Activated CD4-positive, alpha-beta T cell treated with anti-CD3 and anti-CD28 coated beads, Interleukin-2, Interleukin-6, amounts not matched to agents 100 ng/mL and 50 ng/mL, durations not matched to agents 16 hours and 8 hours (primary cell): ENCODE measurements at regions not wholly inside any gene's neighbourhood (a gene's known extent, or its start where the extent isn't known, plus 50 kb on each side); places are given as distances from the start of the nearest gene placed in this dataset.
"Not testable (repeated sequence)": the region's sequence is repeated elsewhere in the genome, so short reads cannot be mapped to it uniquely, and the experiment has no call there.

Experiments
- DNase-seq: peaks from one replicate; pipeline ENCODE4 v3.0.0-alpha.2; 2020

DNA sequence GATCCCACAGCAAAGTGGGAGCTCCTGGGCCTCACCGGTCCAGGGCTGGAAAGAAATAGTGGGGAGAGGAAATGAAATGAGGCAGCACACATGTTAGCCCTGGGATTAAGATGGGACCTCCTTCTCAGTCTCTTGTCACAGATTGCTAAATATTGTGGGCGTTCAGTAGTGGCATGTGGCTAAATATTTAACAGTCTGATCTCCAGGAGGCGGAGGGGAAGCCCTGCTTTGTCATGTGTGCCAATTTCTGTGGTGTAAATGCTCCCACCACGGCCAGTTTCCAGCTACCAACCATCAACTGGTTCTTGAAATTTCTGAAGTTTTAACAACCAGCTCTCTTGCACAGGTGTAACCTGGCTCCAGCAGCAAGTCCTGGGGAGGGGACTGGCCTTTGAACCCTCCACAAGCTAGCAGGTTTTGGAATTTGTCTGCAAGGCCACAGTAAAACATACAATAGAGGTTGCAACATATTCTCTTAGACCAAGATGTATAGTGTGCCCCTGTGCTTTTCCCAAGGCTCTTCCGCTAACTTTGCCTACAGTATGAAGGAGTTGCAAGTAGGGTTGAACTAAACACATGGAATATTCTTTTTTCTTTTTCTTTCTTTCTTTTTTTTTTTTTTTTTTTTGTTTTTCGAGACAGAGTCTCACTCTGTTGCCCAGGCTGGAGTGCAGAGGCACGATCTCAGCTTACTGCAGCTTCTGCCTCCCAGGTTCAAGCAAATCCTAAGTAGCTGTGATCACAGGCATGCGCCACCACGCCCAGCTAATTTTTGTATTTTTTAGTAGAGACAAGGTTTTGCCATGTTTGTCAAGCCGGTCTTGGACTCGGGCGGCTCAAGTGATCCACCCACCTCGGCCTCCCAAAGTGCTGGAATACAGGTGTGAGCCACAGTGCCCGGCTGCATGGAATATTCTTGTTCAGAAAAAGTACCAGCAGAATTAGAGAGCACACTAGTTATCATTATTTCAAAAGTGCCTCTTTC, 103.1 kb upstream of the PCBD1 start:
- DNase-seq: no peak

- DNase-seq: no peak
These were observed 104.1 kb upstream of the PCBD1 start for GRCh38 chr10:70992436-70992835.

DNA sequence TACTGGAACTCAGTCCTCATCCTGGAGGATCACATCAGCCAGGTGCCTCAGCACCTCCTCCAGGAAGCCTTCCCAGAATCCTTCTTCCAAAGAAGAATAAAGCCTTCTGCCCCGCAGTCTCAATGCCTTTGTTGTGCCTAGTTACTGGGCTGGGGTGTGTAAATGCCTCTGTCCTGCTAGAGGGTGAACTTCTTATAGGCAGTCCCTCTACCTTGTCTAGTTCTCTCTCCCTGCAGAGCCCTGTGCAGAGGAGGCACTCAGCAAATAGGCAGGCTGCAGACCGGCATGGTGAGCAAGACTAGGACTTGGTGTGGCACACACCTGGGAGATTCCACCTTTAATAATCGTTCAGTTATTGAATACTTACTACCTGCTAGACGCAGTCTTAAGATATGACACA, 104.7 kb upstream of the PCBD1 start:
- DNase-seq: no peak

DNA sequence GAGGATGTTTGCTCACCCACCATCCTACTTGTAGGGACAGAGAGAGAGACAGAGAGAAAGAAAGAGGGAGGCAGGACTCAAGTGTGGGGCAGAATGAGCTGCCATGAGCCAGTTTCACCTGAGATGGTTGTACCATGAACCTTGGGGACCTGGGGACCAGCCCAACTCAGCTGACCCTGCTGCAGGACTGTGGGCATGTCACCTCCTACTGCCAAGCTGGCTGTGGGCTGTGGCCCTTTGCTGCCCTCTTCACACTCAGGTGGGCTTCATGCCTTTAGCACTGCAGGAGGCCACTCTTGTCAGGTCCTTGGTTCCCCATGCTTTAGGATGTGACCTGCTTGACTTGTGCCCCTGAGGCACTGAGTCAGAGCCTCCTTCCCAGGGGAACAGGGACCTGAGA, 108.2 kb upstream of the PCBD1 start:
- no peak for DNase-seq

GRCh38 chr10:70997236-70997635, 108.9 kb upstream of the PCBD1 start:
- DNase-seq: no peak

DNA sequence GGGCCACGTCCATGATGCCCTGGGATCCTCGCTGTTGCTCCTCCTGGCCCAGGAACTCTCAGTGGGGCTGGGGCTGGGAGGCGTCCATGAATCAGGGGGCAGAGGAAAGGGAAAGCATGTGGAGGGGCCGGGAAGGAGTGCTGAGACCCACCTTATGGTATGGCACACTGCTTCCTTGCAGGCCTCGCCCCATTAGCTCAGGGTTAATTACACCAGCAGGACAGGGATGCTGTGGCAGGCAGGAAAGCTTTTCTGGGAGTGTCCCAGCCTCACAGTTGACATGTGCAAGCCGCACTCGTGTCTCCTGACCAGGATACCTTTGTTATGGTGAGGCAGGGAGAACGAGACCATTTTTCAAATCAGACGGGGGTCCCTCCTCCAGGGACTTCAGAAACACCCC, 109.7 kb upstream of the PCBD1 start:
- DNase-seq: no peak

- no peak for DNase-seq
These were observed 113.1 kb upstream of the PCBD1 start for GRCh38 chr10:71001470-71001869.

DNA sequence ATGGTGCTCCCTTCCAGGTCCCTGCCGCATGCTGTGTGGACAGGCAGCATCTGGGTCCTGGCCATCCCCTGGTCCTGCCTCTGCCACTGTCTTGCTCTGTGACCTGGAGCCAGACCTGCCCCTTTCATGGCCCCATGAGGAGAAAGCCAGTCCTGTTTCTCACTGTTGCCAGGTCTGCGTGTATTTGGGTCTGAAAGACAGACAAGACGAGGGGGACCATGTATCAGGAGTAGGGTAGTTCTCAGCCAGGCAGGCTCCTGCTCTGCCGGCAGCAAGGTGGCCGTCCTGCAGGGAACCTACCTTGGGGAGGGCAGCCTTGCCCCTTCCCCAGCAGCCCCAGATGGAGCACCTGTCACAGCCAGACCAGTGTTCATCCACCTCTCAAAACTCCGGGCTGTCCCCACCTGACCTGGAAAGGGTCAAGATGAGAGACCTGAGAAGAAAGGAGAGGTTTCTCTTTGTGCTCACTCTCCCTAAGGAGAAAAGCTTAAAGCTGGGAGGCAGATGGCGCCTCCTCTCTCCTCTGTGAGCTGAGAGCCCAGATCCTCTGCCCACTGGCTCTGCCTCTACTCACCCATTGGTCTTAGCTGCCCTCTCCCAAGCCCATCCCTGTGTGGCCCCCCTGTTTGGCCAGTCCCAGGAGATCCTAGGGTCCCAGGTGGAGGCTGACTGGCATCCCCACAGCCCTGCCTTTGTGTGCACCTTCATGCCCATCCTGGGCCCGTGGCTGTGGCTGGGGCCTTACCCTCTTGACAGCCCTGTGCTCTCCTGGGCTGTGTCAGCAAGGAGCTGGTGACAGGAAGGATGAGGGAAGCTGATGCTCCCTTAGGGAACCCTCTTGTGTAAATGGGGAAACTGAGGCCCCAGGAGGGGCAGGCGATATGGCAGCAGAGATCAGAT, 116.1 kb upstream of the PCBD1 start:
- DNase-seq: no peak

GRCh38 chr10:71005337-71006305, 117.3 kb upstream of the PCBD1 start:
- no peak for DNase-seq

DNA sequence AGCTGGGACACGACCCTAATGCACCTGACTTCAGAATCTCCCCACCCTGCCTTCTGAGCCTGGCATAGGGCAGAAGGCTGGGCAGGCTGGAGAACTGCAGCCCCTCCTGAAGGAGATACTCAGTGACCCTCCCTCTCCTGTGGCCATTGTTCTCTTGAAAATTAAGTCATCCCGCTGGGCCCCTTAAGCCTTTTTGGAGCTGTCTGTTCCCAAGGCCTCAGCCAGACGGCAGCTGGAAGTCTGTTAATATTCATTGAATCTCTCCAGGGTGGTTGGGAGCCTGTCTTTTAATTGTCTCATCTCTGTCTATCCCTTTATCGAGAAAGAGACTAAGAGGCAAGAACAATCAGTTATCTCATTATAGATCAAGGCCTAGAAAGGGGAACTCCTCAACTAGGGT, 118.1 kb upstream of the PCBD1 start:
- DNase-seq: no peak

DNA sequence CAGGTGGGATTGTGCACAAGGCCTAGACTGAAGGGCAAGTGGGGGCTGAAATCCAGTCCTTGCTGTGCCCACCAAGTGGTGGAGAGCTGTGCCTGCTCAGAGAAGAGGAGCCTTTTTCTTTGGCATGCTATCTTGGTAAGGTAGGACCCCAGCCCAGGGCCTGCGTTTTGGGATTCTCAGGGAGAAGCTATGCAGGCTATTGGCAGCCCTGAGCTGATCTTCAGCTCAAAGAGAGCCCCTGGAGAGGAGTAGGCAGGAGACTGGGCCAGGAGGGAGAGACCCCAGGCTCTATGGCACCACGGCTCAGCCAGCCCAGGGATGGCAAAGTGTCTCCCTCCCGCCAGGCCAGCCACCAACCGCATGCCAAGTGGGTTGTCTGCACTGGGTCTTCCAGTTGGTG, 119.2 kb upstream of the PCBD1 start:
- DNase-seq: no peak

DNA sequence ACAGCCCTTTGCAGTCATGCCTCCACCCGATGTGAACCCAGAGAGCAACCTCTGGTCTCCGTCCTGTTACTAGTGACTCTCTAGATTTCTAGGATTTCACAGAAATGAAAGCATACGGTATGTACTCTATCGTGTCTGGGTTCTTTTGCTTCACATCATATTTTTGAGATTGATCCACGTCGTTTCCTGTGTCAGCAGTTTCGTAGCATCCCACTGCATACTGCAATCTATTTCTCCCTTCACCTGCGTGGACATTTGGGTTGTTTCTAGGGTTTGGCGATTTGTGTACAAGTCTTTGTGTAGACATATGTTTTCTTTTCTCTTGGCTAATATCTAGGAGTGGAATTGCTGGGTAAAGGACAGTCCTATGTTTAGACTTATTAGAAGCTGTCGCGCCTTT, 119.8 kb upstream of the PCBD1 start:
- DNase-seq: no peak

DNA sequence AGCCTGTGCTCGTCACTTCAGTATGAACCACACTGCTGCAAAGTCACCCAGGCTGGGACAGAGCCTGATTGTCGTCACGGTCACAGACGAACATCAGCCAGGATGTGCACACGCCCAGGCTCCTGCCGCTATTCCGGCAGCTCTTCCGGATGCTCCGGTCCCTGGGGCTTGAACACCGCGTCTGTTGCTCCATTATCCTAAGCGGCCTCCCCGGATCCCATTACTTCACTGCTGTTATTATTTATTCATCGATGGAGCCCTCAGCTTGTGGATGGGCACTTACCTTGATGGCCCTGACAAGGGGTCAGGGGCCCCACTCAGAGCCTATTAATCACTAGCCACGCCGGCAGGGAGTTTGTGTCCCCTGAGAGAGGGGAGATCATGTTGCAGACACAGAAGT, 120.8 kb upstream of the PCBD1 start:
- no peak for DNase-seq

- no peak for DNase-seq
These were observed 122.4 kb upstream of the PCBD1 start for GRCh38 chr10:71010730-71011129.

GRCh38 chr10:71011141-71011540, 122.8 kb upstream of the PCBD1 start:
- no peak for DNase-seq

- DNase-seq: no peak
These were observed 125.8 kb upstream of the PCBD1 start for GRCh38 chr10:71014021-71014805.

GRCh38 chr10:71015674-71016073, 127.3 kb upstream of the PCBD1 start:
- DNase-seq: peak; percentile 5

DNA sequence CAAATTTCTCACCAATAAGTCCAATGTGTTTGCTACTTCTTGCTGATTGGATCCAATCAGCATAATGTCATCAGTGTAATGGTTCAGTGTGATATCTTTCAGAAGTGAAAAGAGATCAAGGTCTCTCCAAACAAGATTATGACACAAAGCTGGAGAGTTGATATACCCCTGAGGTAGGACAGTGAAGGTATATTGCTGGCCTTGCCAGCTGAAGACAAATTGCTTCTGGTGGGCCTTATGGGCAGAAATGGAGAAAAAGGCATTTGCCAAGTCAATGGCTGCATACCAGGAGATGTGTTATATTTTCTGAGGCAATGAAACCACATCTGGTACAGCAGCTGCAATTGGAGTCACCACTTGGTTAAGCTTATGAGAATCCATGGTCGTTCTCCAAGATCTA, 131.7 kb upstream of the PCBD1 start:
- not testable (repeated sequence) for DNase-seq

DNA sequence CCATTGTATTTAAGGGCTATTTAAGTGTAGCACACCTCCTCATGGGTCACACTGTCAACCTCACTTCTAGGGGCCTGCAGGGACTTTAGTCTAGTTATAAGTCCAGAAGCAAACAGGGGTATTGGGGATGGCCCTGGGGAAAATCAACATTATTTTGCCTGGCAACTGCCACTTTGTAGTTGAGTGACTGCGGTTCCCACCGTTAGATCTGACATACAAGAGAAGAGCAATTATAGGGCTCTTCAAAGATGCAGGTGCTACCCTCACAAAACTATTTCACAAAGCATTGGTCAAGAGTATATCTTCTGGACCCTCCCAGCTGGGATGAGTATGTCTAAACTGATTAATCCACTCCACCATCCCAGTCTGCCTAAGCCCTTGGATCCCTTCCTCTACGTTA, 133.0 kb upstream of the PCBD1 start:
- no peak for DNase-seq

- no peak for DNase-seq
These were observed 135.4 kb upstream of the PCBD1 start for GRCh38 chr10:71023704-71024283.

GRCh38 chr10:71024490-71024889, 136.1 kb upstream of the PCBD1 start:
- DNase-seq: no peak
